Thyroid gland (tissue), 4 donors: ENCODE measurements at regions not wholly inside any gene's neighbourhood (a gene's known extent, or its start where the extent isn't known, plus 50 kb on each side); places are given as distances from the start of the nearest gene placed in this dataset.

Experiments
- DNase-seq, 2 donors: peaks; one replicate each; pipeline ENCODE4 v3.0.0-alpha.2; 2019
- H3K27ac ChIP-seq, 3 donors: fragments of 200-600 bp; sonication (generic); 1 replicate in 2 of 3; 2 replicates in 1 of 3; pipeline ENCODE4 v1.5.1; 2016 to 2019; ENCODE audit warnings: mild to moderate bottlenecking in 1 of 3, moderate library complexity in 1 of 3
- H3K27me3 ChIP-seq: fragments of 200-600 bp; sonication (generic); one replicate; pipeline ENCODE4 v1.5.1; 2019
- H3K36me3 ChIP-seq, 2 donors: fragments of 200-600 bp; sonication (generic); one replicate each; pipeline ENCODE4 v1.5.1; 2016 to 2019
- H3K4me1 ChIP-seq, 2 donors: fragments of 200-600 bp; sonication (generic); one replicate each; pipeline ENCODE4 v1.5.1; 2017 to 2019
- H3K4me3 ChIP-seq, 3 donors: fragments of 200-600 bp; sonication (generic); replicated peaks in 1 of 3; 1 replicate in 2 of 3; 2 replicates in 1 of 3; pipeline ENCODE4 v1.5.1; 2016; ENCODE audit warnings: mild to moderate bottlenecking in 1 of 3
- H3K9me3 ChIP-seq: fragments of 200-600 bp; sonication (generic); one replicate; pipeline ENCODE4 v1.5.1; 2017
- POLR2A ChIP-seq, 2 donors: fragments of 450-650 bp; IDR thresholded peaks; one replicate each; pipeline ENCODE4 v1.6.1; 2017; ENCODE audit warnings: antibody characterized with exemption in 2 of 2, mild to moderate bottlenecking in 2 of 2, moderate library complexity in 1 of 2
- WGBS, 2 donors: methylation state at CpG; one replicate each; pipeline ENCODE4 v1.1.5; 2017; 5-methylcytosine and 5-hydroxymethylcytosine counted together
- intact Hi-C: fragments of 100-400 bp; cut with DNase I; formaldehyde crosslinking; loops from one replicate; pipeline ENCODE4 v1.15.1; 2023
- TF ChIP-seq, protein P1 (sequence below), 6 experiments: fragments of 200-600 bp in 3 of 6; fragments of 450-650 bp in 3 of 6; sonication (generic) in 3 of 6; IDR thresholded peaks; one replicate each; pipeline ENCODE4 v1.5.1; 2016 to 2019; ENCODE audit warnings: antibody characterized with exemption in 6 of 6, mild to moderate bottlenecking in 2 of 6, inconsistent platforms in 1 of 6, moderate library complexity in 1 of 6

DNA sequence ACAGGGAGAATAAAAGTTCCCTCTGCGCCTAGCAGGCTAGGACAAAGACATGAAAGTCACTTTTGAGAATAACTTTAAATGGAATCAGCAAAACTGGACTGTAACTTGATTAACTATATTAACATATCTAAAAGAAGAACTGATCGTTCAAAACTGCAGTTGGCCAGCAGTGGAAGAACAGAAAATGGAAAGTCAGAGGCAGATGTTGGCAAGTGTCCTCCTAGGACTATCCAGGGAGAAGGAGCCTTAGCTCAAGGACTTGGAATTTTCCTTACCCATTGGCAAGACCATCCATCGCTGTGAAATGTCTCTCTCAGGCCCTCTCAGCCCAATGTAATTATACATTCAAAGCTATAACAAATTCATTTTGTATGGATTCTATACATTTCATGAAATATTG lies 419.7 kb downstream of the ATP23 start:
- no peak overlapping the region for H3K27ac ChIP-seq
- TF ChIP-seq, protein P1, sequence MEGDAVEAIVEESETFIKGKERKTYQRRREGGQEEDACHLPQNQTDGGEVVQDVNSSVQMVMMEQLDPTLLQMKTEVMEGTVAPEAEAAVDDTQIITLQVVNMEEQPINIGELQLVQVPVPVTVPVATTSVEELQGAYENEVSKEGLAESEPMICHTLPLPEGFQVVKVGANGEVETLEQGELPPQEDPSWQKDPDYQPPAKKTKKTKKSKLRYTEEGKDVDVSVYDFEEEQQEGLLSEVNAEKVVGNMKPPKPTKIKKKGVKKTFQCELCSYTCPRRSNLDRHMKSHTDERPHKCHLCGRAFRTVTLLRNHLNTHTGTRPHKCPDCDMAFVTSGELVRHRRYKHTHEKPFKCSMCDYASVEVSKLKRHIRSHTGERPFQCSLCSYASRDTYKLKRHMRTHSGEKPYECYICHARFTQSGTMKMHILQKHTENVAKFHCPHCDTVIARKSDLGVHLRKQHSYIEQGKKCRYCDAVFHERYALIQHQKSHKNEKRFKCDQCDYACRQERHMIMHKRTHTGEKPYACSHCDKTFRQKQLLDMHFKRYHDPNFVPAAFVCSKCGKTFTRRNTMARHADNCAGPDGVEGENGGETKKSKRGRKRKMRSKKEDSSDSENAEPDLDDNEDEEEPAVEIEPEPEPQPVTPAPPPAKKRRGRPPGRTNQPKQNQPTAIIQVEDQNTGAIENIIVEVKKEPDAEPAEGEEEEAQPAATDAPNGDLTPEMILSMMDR (IDR thresholded peaks at IDR 0.05), result no peak
- no peak for TF ChIP-seq POLR2A (IDR thresholded peaks at IDR 0.05)
- H3K36me3 ChIP-seq, result no peaks in the 10 kb centered on the region
- no peak overlapping the region for H3K4me3 ChIP-seq
- DNase-seq, result no peak
- no peaks in the 10 kb centered on the region for H3K9me3 ChIP-seq
- peaks cover 17 to 25% of the 10 kb centered on the region in 2 donors for H3K4me1 ChIP-seq
- intact Hi-C loops, result no loop called here
- H3K27me3 ChIP-seq, result no peaks in the 10 kb centered on the region
- WGBS, 2 donors, result 84 to 87% methylated on average over 3 of the region's 3 CpGs

DNA sequence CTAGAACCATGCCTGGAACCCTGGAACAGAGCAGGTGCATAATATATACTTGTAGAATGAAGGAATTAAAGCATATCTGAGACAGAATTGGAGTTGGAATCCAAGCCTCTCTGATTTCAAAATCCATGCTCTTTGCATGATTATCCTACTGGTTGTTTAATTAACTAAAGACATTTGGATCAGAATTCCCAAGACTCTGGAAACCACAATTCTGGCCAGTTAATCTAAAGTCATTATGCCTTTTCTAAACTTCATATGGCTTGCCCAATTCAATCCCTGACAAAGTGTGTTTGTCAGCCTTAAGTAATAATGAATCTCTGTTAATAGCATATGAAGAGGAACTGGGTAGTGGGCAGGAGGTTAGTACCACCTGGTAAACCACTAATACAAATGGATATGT lies 422.6 kb downstream of the ATP23 start:
- Histone ChIP-seq H3K4me1 (peaks cover 17 to 19% of the 10 kb centered on the region in 2 donors), H3K36me3 (no peaks in the 10 kb centered on the region), H3K4me3 (no peak overlapping the region), H3K27me3 (no peaks in the 10 kb centered on the region), H3K27ac (peak overlapping the region in 2 of 3 donors; percentile 29 to 34), H3K9me3 (no peaks in the 10 kb centered on the region)
- no peak for DNase-seq
- TF ChIP-seq, protein P1 (IDR thresholded peaks at IDR 0.05), result no peak
- TF ChIP-seq POLR2A (IDR thresholded peaks at IDR 0.05), result no peak
- intact Hi-C loops, result no loop called here

DNA sequence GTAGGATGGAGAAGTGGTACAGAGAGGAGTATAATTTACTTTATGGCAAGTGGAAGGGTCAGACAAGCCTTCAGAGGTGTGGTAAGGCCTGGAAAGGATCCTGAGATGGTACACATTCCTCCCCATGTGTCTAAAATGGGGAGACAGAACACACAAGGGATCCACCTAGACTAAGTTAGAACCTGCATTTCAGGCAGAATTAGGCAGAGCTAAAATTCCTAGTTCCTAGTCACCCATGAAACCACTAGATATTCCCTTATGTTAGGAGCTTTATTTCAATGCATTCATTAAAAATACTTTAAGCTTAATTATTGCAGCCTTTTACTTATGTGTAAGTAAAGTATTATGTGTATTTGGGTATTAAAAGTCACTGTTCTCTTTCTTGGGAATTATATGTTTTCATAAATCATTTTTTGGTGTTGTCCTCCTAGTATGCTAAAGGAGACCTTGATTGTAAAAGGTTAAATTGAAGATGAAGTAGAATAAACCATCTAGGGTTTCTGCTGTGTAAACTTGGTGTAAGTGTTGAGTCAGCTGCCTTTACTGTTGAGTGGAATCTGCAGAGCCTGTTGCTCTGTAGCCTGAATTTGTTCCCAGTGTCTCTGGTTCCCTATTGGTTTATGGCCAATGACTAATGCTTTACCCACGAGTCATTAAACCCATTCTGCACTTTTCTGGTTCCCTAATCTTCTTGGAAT lies 423.2 kb downstream of the ATP23 start:
- no peaks in the 10 kb centered on the region for H3K27me3 ChIP-seq
- peak overlapping the region; percentile 8 to 34 (median 29) for H3K27ac ChIP-seq
- peak; percentile 14 to 15 for DNase-seq
- H3K36me3 ChIP-seq, result no peaks in the 10 kb centered on the region
- H3K4me1 ChIP-seq, result peaks cover 17 to 18% of the 10 kb centered on the region in 2 donors
- H3K9me3 ChIP-seq, result no peaks in the 10 kb centered on the region
- intact Hi-C loops, result no loop called here
- WGBS, 2 donors, result 8 to 14% methylated on average over 1 of the region's 1 CpG
- no peak overlapping the region for H3K4me3 ChIP-seq
- TF ChIP-seq POLR2A (IDR thresholded peaks at IDR 0.05), result no peak
- TF ChIP-seq, protein P1 (IDR thresholded peaks at IDR 0.05), result no peak

DNA sequence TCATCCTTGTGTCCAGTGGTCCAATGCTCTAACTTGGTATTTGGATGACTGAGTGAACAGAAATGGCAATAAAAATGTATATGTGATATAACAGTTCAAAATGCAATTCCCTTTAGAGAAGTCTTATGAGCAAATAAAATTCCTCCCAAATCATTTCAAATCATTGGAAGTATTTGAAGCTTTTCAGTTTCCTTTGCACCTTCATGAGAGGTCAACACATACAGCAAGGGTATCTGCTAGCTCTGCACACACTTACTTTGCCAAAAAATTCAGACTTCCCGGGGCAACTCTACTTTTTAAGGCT lies 423.7 kb downstream of the ATP23 start:
- Histone ChIP-seq H3K4me3 (no peak overlapping the region), H3K9me3 (no peaks in the 10 kb centered on the region), H3K4me1 (peaks cover 17 to 18% of the 10 kb centered on the region in 2 donors), H3K27ac (peak overlapping the region in 2 of 3 donors; percentile 8 to 21), H3K27me3 (no peaks in the 10 kb centered on the region), H3K36me3 (no peaks in the 10 kb centered on the region)
- 77 to 79% methylated on average over 1 of the region's 1 CpG for WGBS, 2 donors
- no peak for DNase-seq
- intact Hi-C loops, result no loop called here
- TF ChIP-seq POLR2A (IDR thresholded peaks at IDR 0.05), result no peak
- TF ChIP-seq, protein P1 (IDR thresholded peaks at IDR 0.05), result no peak

DNA sequence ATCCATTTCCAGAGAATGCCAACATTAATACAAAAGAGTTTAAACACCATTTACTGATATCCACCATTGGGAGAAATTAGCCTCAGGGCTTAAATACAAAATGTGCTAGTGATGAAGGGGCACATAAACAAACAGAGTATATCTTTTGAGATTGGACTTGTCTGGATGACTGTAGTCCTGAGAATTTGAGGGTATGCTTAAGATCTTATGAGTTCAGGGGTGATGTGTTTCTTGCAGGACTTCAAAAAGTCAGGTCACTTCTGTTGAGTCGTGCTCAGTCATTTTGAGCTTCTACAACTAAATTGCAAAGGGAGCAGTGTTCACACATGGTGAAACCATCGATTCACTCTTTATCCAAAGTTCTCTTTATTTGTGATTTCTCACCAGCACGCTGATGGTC lies 425.7 kb downstream of the ATP23 start:
- WGBS, 2 donors, result 89 to 96% methylated on average over 3 of the region's 3 CpGs
- intact Hi-C loops, result no loop called here
- H3K27ac ChIP-seq, result no peak overlapping the region
- DNase-seq, result no peak
- no peak overlapping the region for H3K4me3 ChIP-seq
- peaks cover 17 to 18% of the 10 kb centered on the region in 2 donors for H3K4me1 ChIP-seq
- TF ChIP-seq POLR2A (IDR thresholded peaks at IDR 0.05), result no peak
- TF ChIP-seq, protein P1 (IDR thresholded peaks at IDR 0.05), result no peak
- H3K36me3 ChIP-seq, result no peaks in the 10 kb centered on the region
- H3K9me3 ChIP-seq, result no peaks in the 10 kb centered on the region
- no peaks in the 10 kb centered on the region for H3K27me3 ChIP-seq
